IMR-90 (cell line): ENCODE measurements at regions not wholly inside any gene's neighbourhood (a gene's known extent, or its start where the extent isn't known, plus 50 kb on each side); places are given as distances from the start of the nearest gene placed in this dataset.

ENCODE experiments used
- ATAC-seq: fragments of 200-7000 bp; cut with Tn5 transposase; 2 replicates; pipeline ENCODE4 v1.9.1; 2020; ENCODE audit warnings: low read depth, mild to moderate bottlenecking, moderate library complexity
- BruUV-seq: library from RNA; stranded (reverse); fragments of 400-500 nt; replicated peaks from 2 replicates; lab custom pipeline; 2021; lab: Mats Ljungman, UMichigan
- CTCF ChIA-PET: fragments of 300-600 bp; formaldehyde crosslinking; extraction: SDS; loops from one replicate; lab custom pipeline; 2021; ENCODE audit warnings: antibody characterized with exemption; lab: Yijun Ruan, JAX
- POLR2A ChIA-PET: fragments of 300-600 bp; sonication (Branson Sonifier 250); formaldehyde crosslinking; loops from one replicate; lab custom pipeline; 2022; ENCODE audit warnings: antibody characterized with exemption; ENCODE audit not compliant: unreplicated experiment; lab: Charles Lee
- DNase-seq: peaks from one replicate; pipeline ENCODE4 v3.0.0; 2013
- H2AFZ ChIP-seq: replicated peaks from 2 replicates; pipeline ENCODE3; 2013; ENCODE audit warnings: low read length, mild to moderate bottlenecking; ENCODE audit not compliant: poor library complexity
- H2AK5ac ChIP-seq: 2 replicates; pipeline ENCODE4 v1.6.1; 2013; ENCODE audit warnings: low read depth, low read length, inconsistent platforms
- H2AK9ac ChIP-seq: replicated peaks from 2 replicates; pipeline ENCODE3; 2013; ENCODE audit warnings: mild to moderate bottlenecking, low read depth, low read length, moderate library complexity; ENCODE audit not compliant: poor library complexity
- H2BK120ac ChIP-seq: 2 replicates; pipeline ENCODE4 v1.6.1; 2013; ENCODE audit warnings: low read depth, low read length, inconsistent platforms
- H2BK15ac ChIP-seq: 3 replicates; pipeline ENCODE4 v1.6.1; 2013; ENCODE audit warnings: low read depth, low read length, inconsistent platforms
- H2BK20ac ChIP-seq: 2 replicates; pipeline ENCODE4 v1.6.1; 2013; ENCODE audit warnings: low read depth, mild to moderate bottlenecking, inconsistent platforms, low read length, moderate library complexity
- H2BK5ac ChIP-seq: 2 replicates; pipeline ENCODE4 v1.6.1; 2013; ENCODE audit warnings: mild to moderate bottlenecking, low read depth, low read length, inconsistent platforms; ENCODE audit not compliant: poor library complexity, severe bottlenecking
- H3K14ac ChIP-seq: replicated peaks from 2 replicates; pipeline ENCODE4 v1.6.1; 2013; ENCODE audit warnings: low read depth, low read length, inconsistent platforms
- H3K18ac ChIP-seq: 2 replicates; pipeline ENCODE4 v1.6.1; 2013; ENCODE audit warnings: low read depth, low read length, control low read depth
- H3K23ac ChIP-seq: 2 replicates; pipeline ENCODE4 v1.6.1; 2013; ENCODE audit warnings: low read depth, low read length, inconsistent platforms
- H3K27ac ChIP-seq: 2 replicates; pipeline ENCODE4 v1.5.1; 2013; ENCODE audit warnings: mild to moderate bottlenecking, control low read depth, low read length; ENCODE audit not compliant: insufficient read depth
- H3K27me3 ChIP-seq: 2 replicates; pipeline ENCODE4 v1.6.1; 2013; ENCODE audit warnings: low read length; ENCODE audit not compliant: control insufficient read depth, insufficient read depth
- H3K36me3 ChIP-seq: 2 replicates; pipeline ENCODE4 v1.6.1; 2013; ENCODE audit warnings: low read length, mixed read lengths; ENCODE audit not compliant: control insufficient read depth, insufficient read depth
- H3K4ac ChIP-seq: 2 replicates; pipeline ENCODE4 v1.6.1; 2013; ENCODE audit warnings: low read depth, low read length, inconsistent platforms
- H3K4me1 ChIP-seq: 2 replicates; pipeline ENCODE4 v1.6.1; 2013; ENCODE audit warnings: low read length, mixed read lengths; ENCODE audit not compliant: control insufficient read depth, insufficient read depth
- H3K4me2 ChIP-seq: 2 replicates; pipeline ENCODE4 v1.6.1; 2013; ENCODE audit warnings: low read depth, mild to moderate bottlenecking, control low read depth, low read length, moderate library complexity
- H3K4me3 ChIP-seq: 2 replicates; pipeline ENCODE4 v1.5.1; 2013; ENCODE audit warnings: low read depth, mild to moderate bottlenecking, control low read depth, low read length, moderate library complexity; ENCODE audit not compliant: insufficient read depth
- H3K56ac ChIP-seq: 2 replicates; pipeline ENCODE4 v1.6.1; 2013; ENCODE audit warnings: low read length, inconsistent platforms; ENCODE audit not compliant: insufficient read depth; ENCODE audit errors: extremely low read depth
- H3K79me1 ChIP-seq, 2 experiments: 2 replicates each; pipeline ENCODE4 v1.6.1; 2013; ENCODE audit warnings: low read length in 2 of 2, inconsistent platforms in 1 of 2, low read depth in 1 of 2
- H3K9ac ChIP-seq: 2 replicates; pipeline ENCODE4 v1.6.1; 2013; ENCODE audit warnings: low read depth, low read length, control low read depth
- H3K9me1 ChIP-seq: 2 replicates; pipeline ENCODE4 v1.6.1; 2013; ENCODE audit warnings: low read length, inconsistent platforms; ENCODE audit not compliant: insufficient read depth
- H3K9me3 ChIP-seq: 2 replicates; pipeline ENCODE4 v1.6.1; 2013; ENCODE audit warnings: low read length; ENCODE audit not compliant: control insufficient read depth, insufficient read depth
- H4K20me1 ChIP-seq: 2 replicates; pipeline ENCODE4 v1.6.1; 2013; ENCODE audit warnings: low read length, inconsistent platforms; ENCODE audit not compliant: insufficient read depth
- H4K5ac ChIP-seq: 2 replicates; pipeline ENCODE4 v1.6.1; 2013; ENCODE audit warnings: mild to moderate bottlenecking, low read depth, low read length, control low read depth
- H4K8ac ChIP-seq, 2 experiments: 2 replicates each; pipeline ENCODE4 v1.6.1; 2013; ENCODE audit warnings: low read depth in 2 of 2, low read length in 2 of 2, control low read depth in 1 of 2, inconsistent platforms in 1 of 2
- H4K91ac ChIP-seq: 2 replicates; pipeline ENCODE4 v1.6.1; 2013; ENCODE audit warnings: low read depth, low read length, inconsistent platforms; ENCODE audit not compliant: insufficient read depth
- BHLHE40 ChIP-seq: fragments of 150-350 bp; IDR thresholded peaks from 2 replicates; pipeline ENCODE4 v1.6.1; 2016; ENCODE audit warnings: mild to moderate bottlenecking, low read depth, low read length
- CEBPB ChIP-seq: IDR thresholded peaks from 2 replicates; pipeline ENCODE4 v1.6.1; 2012; ENCODE audit warnings: low read depth, low read length, improper control_type of control experiment
- CHD1 ChIP-seq: IDR thresholded peaks from 2 replicates; pipeline ENCODE4 v1.6.1; 2012; ENCODE audit warnings: low read depth, low read length, improper control_type of control experiment
- CTCF ChIP-seq: conservative IDR thresholded peaks from 2 replicates; pipeline ENCODE4 v1.5.1; 2012; ENCODE audit warnings: mild to moderate bottlenecking, low read depth, low read length, improper control_type of control experiment
- FOS ChIP-seq: fragments of 150-350 bp; IDR thresholded peaks from 2 replicates; pipeline ENCODE4 v1.6.1; 2016; ENCODE audit warnings: low read depth, low read length
- MAFK ChIP-seq: IDR thresholded peaks from 2 replicates; pipeline ENCODE4 v1.6.1; 2012; ENCODE audit warnings: low read depth, low read length, improper control_type of control experiment
- MAZ ChIP-seq: IDR thresholded peaks from 2 replicates; pipeline ENCODE4 v1.6.1; 2012; ENCODE audit warnings: low read depth, mild to moderate bottlenecking, low read length, improper control_type of control experiment, moderate library complexity, borderline replicate concordance
- NFE2L2 ChIP-seq: fragments of 150-350 bp; IDR thresholded peaks from 2 replicates; pipeline ENCODE4 v1.6.1; 2016; ENCODE audit warnings: low read depth, mild to moderate bottlenecking, low read length
- POLR2A ChIP-seq: IDR thresholded peaks from 2 replicates; pipeline ENCODE4 v1.6.1; 2012; ENCODE audit warnings: mild to moderate bottlenecking, low read depth, low read length
- RAD21 ChIP-seq: IDR thresholded peaks from 2 replicates; pipeline ENCODE4 v1.6.1; 2012; ENCODE audit warnings: low read length, improper control_type of control experiment
- RCOR1 ChIP-seq: IDR thresholded peaks from 2 replicates; pipeline ENCODE4 v1.6.1; 2012; ENCODE audit warnings: mild to moderate bottlenecking, low read length, improper control_type of control experiment; ENCODE audit not compliant: insufficient replicate concordance
- RFX5 ChIP-seq: IDR thresholded peaks from 2 replicates; pipeline ENCODE4 v1.8.0; 2012; ENCODE audit warnings: low read depth, mild to moderate bottlenecking, low read length, moderate library complexity
- SMC3 ChIP-seq: fragments of 150-350 bp; IDR thresholded peaks from 2 replicates; pipeline ENCODE4 v1.6.1; 2016; ENCODE audit warnings: low read depth, mild to moderate bottlenecking, antibody characterized with exemption, low read length, moderate library complexity
- WGBS, 2 experiments: methylation state at CpG; one replicate each; pipeline versions ENCODE4 v1.1.5 to v1.1.7; 2013; ENCODE audit warnings: missing lambda C conversion rate in 2 of 2; ENCODE audit not compliant: insufficient read length in 1 of 2; ENCODE audit errors: extremely low coverage in 2 of 2; 5-methylcytosine and 5-hydroxymethylcytosine counted together
- dilution Hi-C: fragments of 300-500 bp; cut with HindIII; formaldehyde crosslinking; loops from one replicate; pipeline ENCODE4 v1.14.3; 2018; ENCODE audit warnings: low sequenced_read_pairs; ENCODE audit not compliant: unreplicated experiment
- in situ Hi-C: fragments of 300-500 bp; cut with MboI; formaldehyde crosslinking; loops from 3 replicates; pipeline ENCODE4 v1.14.3; 2019; ENCODE audit warnings: low sequenced_read_pairs, inconsistent platforms, mixed read lengths
- intact Hi-C: fragments of 100-400 bp; cut with micrococcal nuclease; formaldehyde crosslinking; loops from 2 replicates; pipeline ENCODE4 v1.10.0; 2022
- TF ChIP-seq, protein P1 (sequence below): fragments of 150-350 bp; IDR thresholded peaks from 2 replicates; pipeline ENCODE4 v1.6.1; 2017; ENCODE audit warnings: mild to moderate bottlenecking, antibody characterized with exemption, low read length, low read depth

GRCh38 chr1:184811439-184812111 is 56.9 kb upstream of the EDEM3 start:
- intact Hi-C loops, result no loop called here
- no peak overlapping the region for H3K4ac ChIP-seq
- peaks cover 3% of the 10 kb centered on the region; the same call in 1 of the 2 replicates for H3K36me3 ChIP-seq
- H3K4me1 ChIP-seq, result no peaks in the 10 kb centered on the region
- ChIA-PET CTCF (interaction anchor here (1.1 kb wide), 1 partner anchor 13 kb away, joined by 3 read pairs; no protein-coding TSS in a partner anchor), POLR2A (no interaction called here)
- no peak overlapping the region for H3K9ac ChIP-seq
- ATAC-seq (no peak), DNase-seq (no peak)
- no peak overlapping the region for H3K18ac ChIP-seq
- dilution Hi-C loops, result loop anchor here (25.0 kb wide), 1 partner anchor 176 kb away; no protein-coding TSS in a partner anchor
- no peaks in the 10 kb centered on the region for H3K79me1 ChIP-seq
- H2AK5ac ChIP-seq, result no peak overlapping the region
- no peak overlapping the region for H2BK20ac ChIP-seq
- WGBS, 2 experiments, result 98% methylated on average over 6 of the region's 19 CpGs; no CpG with 5 or more reads in 1 of the 2 experiments
- no peaks in the 10 kb centered on the region for H3K27me3 ChIP-seq
- H3K14ac ChIP-seq, result no peak overlapping the region
- no TSS peak for BruUV-seq
- no peak overlapping the region for H2BK15ac ChIP-seq
- H3K23ac ChIP-seq, result no peak overlapping the region
- H3K9me3 ChIP-seq, result peaks cover 5% of the 10 kb centered on the region
- no peaks in the 10 kb centered on the region; the same call in 1 of the 2 replicates for H3K9me1 ChIP-seq
- H3K27ac ChIP-seq, result no peak overlapping the region
- no peak overlapping the region for H2AFZ ChIP-seq
- TF ChIP-seq BHLHE40 (no peak), MAZ (no peak), MAFK (no peak), SMC3 (no peak), CTCF (no peak), RFX5 (no peak), POLR2A (no peak), CEBPB (no peak), RAD21 (no peak), CHD1 (no peak), FOS (no peak), NFE2L2 (no peak), RCOR1 (no peak)
- TF ChIP-seq, protein P1, sequence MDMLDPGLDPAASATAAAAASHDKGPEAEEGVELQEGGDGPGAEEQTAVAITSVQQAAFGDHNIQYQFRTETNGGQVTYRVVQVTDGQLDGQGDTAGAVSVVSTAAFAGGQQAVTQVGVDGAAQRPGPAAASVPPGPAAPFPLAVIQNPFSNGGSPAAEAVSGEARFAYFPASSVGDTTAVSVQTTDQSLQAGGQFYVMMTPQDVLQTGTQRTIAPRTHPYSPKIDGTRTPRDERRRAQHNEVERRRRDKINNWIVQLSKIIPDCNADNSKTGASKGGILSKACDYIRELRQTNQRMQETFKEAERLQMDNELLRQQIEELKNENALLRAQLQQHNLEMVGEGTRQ, result no peak
- H4K20me1 ChIP-seq, result no peaks in the 10 kb centered on the region
- no peak overlapping the region for H4K91ac ChIP-seq
- H3K4me3 ChIP-seq, result no peak overlapping the region
- no peak overlapping the region for H2BK120ac ChIP-seq
- no peak overlapping the region for H4K8ac ChIP-seq
- H2BK5ac ChIP-seq, result no peak overlapping the region
- no peak overlapping the region for H2AK9ac ChIP-seq
- H4K5ac ChIP-seq, result no peak overlapping the region
- in situ Hi-C loops, result loop anchor here (25.0 kb wide), 1 partner anchor 876 kb away; no protein-coding TSS in a partner anchor
- no peak overlapping the region for H3K56ac ChIP-seq
- no peak overlapping the region for H3K4me2 ChIP-seq
